Activated CD4-positive, alpha-beta T cell treated with anti-CD3 and anti-CD28 coated beads, Interleukin-2, amount 10 ng/mL, durations not matched to agents 7 days and 5 days (primary cell): ENCODE measurements at regions not wholly inside any gene's neighbourhood (a gene's known extent, or its start where the extent isn't known, plus 50 kb on each side); places are given as distances from the start of the nearest gene placed in this dataset.

ENCODE experiments used
- CTCF ChIA-PET: fragments of 350-600 bp; sonication (Branson Sonifier 250); formaldehyde crosslinking; loops from one replicate; lab custom pipeline; 2021; ENCODE audit warnings: antibody characterized with exemption; lab: Charles Lee
- POLR2A ChIA-PET: fragments of 350-600 bp; sonication (Branson Sonifier 250); formaldehyde crosslinking; loops from one replicate; lab custom pipeline; 2021; ENCODE audit warnings: antibody characterized with exemption; lab: Charles Lee
- DNase-seq: peaks from one replicate; pipeline ENCODE4 v3.0.0-alpha.2; 2020
- H3K27ac Mint-ChIP-seq: one replicate; pipeline ENCODE4 v1.8.0; 2021; ENCODE audit warnings: mild to moderate bottlenecking, moderate library complexity, mixed read lengths
- H3K27me3 Mint-ChIP-seq: one replicate; pipeline ENCODE4 v1.8.0; 2021; ENCODE audit warnings: mixed read lengths
- H3K36me3 Mint-ChIP-seq: one replicate; pipeline ENCODE4 v1.8.0; 2021; ENCODE audit warnings: low read depth, mixed read lengths
- H3K4me1 Mint-ChIP-seq: one replicate; pipeline ENCODE4 v1.8.0; 2021; ENCODE audit warnings: mixed read lengths
- H3K4me3 Mint-ChIP-seq: one replicate; pipeline ENCODE4 v1.8.0; 2021; ENCODE audit warnings: mild to moderate bottlenecking, moderate library complexity, mixed read lengths
- H3K9me3 Mint-ChIP-seq: one replicate; pipeline ENCODE4 v1.8.0; 2021; ENCODE audit warnings: mixed read lengths

DNA sequence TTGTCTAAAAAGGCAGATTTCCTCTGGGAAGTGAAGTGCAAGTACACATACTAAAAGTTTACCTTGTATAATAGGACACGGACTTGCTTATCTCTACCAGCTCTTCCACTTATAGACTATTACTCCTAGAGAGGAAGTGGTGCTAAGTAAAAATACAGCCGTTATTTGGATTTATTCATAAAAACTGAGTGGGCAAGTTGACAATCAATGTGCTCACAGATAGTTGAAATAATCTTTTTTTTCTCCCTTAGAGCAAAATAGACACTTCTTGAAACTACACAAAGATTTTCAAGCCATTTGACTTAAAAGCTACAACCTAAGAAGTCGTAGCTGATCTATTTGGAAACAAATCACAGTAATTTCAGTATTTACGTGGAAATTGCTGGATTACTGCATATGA is 2584.7 kb upstream of the PCDH20 start:
- Mint-ChIP-seq H3K27ac (no peak overlapping the region), H3K27me3 (no peaks in the 10 kb centered on the region), H3K9me3 (peaks cover 7% of the 10 kb centered on the region), H3K4me1 (no peaks in the 10 kb centered on the region), H3K4me3 (no peak overlapping the region), H3K36me3 (no peaks in the 10 kb centered on the region)
- POLR2A ChIA-PET: no interaction called here
- DNase-seq: no peak
- CTCF ChIA-PET: no interaction called here

DNA sequence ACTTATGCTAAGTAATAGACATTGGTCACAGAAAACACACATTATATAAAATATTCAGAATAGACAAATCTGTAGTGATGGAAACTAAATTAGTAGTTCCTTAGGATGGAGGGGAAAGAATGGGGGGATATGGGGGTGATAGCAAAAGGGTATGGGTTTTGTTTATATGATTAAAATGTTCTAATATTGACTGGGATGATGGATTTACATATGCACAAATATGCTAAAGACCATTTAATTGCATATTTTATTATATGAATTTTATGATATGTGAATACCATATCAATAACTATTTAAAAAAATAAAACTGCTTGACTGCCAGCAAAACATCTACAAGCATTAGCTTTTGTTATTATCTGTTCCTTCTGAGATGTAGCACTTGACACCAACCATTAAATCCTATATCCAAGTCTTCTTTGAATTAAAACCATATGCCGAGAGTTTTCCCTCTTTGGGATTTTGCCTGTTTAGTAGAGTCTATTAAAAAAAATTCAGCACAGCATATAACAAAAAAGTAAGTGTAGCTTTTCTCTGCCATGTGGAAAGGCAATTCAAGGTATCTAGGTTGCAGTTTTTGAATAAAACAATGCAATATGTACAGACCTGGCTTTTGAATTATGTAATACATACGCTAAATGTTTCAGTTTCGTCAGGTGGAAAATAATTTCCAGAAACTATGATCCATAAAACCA is 2584.1 kb upstream of the PCDH20 start:
- H3K36me3 Mint-ChIP-seq: no peaks in the 10 kb centered on the region
- no peaks in the 10 kb centered on the region for H3K4me1 Mint-ChIP-seq
- DNase-seq: no peak
- CTCF ChIA-PET: no interaction called here
- no peaks in the 10 kb centered on the region for H3K27me3 Mint-ChIP-seq
- H3K9me3 Mint-ChIP-seq: peaks cover 7% of the 10 kb centered on the region
- POLR2A ChIA-PET: no interaction called here
- H3K27ac Mint-ChIP-seq: no peak overlapping the region
- no peak overlapping the region for H3K4me3 Mint-ChIP-seq

DNA sequence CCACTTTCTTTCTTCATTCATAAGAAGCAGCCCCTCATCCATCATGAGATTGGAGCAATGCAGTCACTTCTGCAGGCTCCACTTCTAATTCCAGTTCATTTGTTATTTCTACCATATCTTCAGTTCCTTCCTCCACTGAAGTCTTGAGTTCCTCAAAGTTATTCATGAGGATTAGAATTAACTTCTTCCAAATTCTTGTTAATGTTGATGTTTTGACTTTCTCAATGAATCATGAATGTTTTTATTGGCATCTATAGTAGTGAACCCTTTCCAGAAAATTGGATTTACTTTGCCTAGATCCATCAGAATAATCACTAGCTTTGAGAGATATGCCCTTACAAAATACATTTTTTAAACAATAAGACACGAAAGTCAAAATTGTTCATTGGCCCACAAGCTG is 2567.7 kb upstream of the PCDH20 start:
- H3K36me3 Mint-ChIP-seq: no peaks in the 10 kb centered on the region
- no peak overlapping the region for H3K27ac Mint-ChIP-seq
- CTCF ChIA-PET: no interaction called here
- POLR2A ChIA-PET: no interaction called here
- H3K9me3 Mint-ChIP-seq: peaks cover 4% of the 10 kb centered on the region
- H3K4me3 Mint-ChIP-seq: no peak overlapping the region
- H3K4me1 Mint-ChIP-seq: no peaks in the 10 kb centered on the region
- DNase-seq: no peak
- no peaks in the 10 kb centered on the region for H3K27me3 Mint-ChIP-seq

DNA sequence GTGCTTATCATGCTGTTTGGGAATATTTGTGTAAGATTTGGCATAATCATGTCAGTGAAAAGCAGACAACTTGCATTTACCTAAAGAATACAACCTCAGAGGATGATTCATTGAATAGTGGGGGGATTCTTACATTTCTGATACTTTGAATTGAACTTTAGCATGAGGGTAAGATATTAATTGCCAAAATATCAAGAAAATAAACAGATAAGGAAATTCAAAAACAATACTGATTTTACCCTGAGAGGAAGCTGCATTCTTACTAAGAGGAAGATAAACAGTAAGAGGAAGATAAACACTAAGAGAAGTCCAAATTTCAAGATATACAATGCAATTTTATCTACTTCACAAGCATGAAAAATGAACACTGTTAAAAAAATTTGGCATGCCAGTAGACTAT is 2564.3 kb upstream of the PCDH20 start:
- H3K4me3 Mint-ChIP-seq: no peak overlapping the region
- ChIA-PET CTCF (no interaction called here), POLR2A (no interaction called here)
- H3K36me3 Mint-ChIP-seq: no peaks in the 10 kb centered on the region
- no peak for DNase-seq
- no peaks in the 10 kb centered on the region for H3K27me3 Mint-ChIP-seq
- H3K27ac Mint-ChIP-seq: no peak overlapping the region
- no peaks in the 10 kb centered on the region for H3K4me1 Mint-ChIP-seq
- H3K9me3 Mint-ChIP-seq: peaks cover 14% of the 10 kb centered on the region

DNA sequence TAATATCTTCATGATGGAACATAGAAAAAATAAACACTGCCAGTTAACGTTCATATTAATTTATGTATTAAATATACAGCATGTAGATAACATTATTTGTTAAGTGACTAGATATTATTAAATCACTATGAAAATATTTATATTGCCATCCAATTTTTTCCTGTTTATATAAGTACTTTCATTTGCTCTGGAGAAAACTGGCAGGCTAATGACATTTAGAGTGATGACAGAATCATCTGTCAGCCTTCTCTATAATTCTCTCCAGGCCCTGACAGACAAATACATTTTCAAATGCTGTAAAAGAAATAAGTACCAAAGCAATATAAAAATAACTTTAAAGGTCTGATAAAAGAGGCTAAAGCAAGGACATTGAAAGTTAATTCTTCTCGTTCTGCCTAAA is 2556.7 kb upstream of the PCDH20 start:
- no peak overlapping the region for H3K27ac Mint-ChIP-seq

DNA sequence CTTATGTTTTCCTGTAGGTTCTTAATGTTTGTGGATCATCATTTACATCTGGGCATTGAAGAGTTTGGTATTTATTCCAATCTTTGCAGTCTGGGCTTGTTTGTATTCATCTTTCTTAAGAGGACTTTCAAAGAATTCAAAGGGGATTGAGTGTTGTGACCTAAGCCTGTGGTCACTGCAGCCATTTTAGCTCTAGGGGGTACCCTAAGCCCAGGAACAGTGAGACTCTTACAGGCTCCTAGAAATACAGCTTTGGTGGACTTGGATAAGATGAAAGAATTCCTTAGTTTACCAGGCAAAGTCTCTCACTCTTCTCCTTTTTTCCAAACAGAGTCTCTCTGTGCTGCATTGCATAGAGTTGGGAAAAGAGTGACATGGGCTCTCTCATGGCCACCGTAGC is 2539.0 kb upstream of the PCDH20 start:
- H3K4me3 Mint-ChIP-seq: no peak overlapping the region
- ChIA-PET POLR2A (no interaction called here), CTCF (no interaction called here)
- no peak for DNase-seq
- no peaks in the 10 kb centered on the region for H3K4me1 Mint-ChIP-seq
- peaks cover 14% of the 10 kb centered on the region for H3K9me3 Mint-ChIP-seq
- no peaks in the 10 kb centered on the region for H3K36me3 Mint-ChIP-seq
- H3K27ac Mint-ChIP-seq: no peak overlapping the region
- no peaks in the 10 kb centered on the region for H3K27me3 Mint-ChIP-seq

More for the DNA sequence above, 2556.7 kb upstream of the PCDH20 start:
- H3K9me3 Mint-ChIP-seq: peaks cover 14% of the 10 kb centered on the region
- no peaks in the 10 kb centered on the region for H3K36me3 Mint-ChIP-seq
- DNase-seq: no peak
- H3K4me1 Mint-ChIP-seq: no peaks in the 10 kb centered on the region
- H3K4me3 Mint-ChIP-seq: no peak overlapping the region
- no peaks in the 10 kb centered on the region for H3K27me3 Mint-ChIP-seq
- POLR2A ChIA-PET: no interaction called here
- CTCF ChIA-PET: no interaction called here

DNA sequence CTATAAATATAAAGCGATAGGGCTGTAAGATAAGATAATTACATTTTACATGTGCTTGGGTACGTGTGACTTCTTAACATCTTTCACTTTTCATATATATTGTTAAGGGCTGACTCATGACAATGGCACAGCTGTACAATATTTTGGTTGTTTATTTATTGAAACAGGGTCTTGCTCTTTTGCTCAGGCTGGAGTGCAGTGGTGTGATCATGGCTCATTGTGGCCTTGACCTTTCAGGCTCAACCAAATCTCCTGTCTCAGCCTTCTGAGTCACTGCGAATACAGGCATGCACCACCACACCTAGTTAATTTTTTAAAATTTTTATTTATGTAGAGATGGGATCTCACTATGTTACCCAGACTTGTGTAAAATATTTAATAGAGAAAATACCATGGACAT is 2532.4 kb upstream of the PCDH20 start:
- H3K27me3 Mint-ChIP-seq: no peaks in the 10 kb centered on the region
- no peak overlapping the region for H3K27ac Mint-ChIP-seq
- ChIA-PET CTCF (no interaction called here), POLR2A (no interaction called here)
- H3K9me3 Mint-ChIP-seq: peaks cover 6% of the 10 kb centered on the region
- no peak for DNase-seq
- H3K36me3 Mint-ChIP-seq: no peaks in the 10 kb centered on the region
- no peaks in the 10 kb centered on the region for H3K4me1 Mint-ChIP-seq
- no peak overlapping the region for H3K4me3 Mint-ChIP-seq

DNA sequence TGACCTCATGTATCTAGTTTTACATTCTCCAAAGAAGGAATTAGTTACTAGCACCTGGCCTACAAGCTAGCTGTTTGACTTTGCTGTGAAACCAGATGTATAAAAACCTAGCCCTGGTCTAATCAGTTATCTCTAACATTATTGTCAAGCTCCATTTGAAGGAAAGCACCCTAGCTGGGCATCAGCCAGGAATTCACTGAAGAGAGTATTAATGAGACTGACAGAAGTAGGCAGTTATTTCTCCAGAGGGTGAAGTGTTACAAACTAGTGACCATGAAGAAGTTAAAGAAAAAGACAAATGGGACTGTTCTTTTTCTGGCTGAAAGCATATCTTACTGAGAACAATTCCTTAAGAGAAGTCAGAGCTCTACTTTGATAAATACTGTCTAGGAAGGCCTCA is 2529.3 kb upstream of the PCDH20 start:
- Mint-ChIP-seq H3K4me1 (no peaks in the 10 kb centered on the region), H3K27ac (no peak overlapping the region), H3K9me3 (no peaks in the 10 kb centered on the region), H3K4me3 (no peak overlapping the region), H3K27me3 (no peaks in the 10 kb centered on the region), H3K36me3 (no peaks in the 10 kb centered on the region)
- DNase-seq: no peak
- ChIA-PET CTCF (no interaction called here), POLR2A (no interaction called here)

DNA sequence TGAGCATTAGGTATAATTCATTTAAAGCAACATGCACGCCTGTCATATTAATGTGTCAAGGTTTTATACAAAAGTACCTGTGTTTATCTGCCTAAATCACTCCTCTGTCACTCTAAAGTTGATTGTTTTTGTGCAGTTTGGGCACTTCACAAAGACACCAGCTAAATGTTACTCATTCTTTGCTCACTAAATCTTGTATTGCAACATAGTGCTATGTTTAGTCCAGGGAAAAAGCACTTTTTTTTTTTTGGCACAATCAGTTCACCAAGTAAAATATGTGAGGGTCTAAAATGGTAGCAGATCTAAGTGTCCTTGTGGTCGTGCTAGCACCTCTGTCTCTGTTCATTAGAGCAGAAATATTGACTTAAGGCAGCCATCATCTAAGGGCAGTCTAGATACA is 2526.7 kb upstream of the PCDH20 start:
- peaks cover under 1% of the 10 kb centered on the region for H3K9me3 Mint-ChIP-seq
- ChIA-PET CTCF (no interaction called here), POLR2A (no interaction called here)
- H3K27ac Mint-ChIP-seq: no peak overlapping the region
- no peak overlapping the region for H3K4me3 Mint-ChIP-seq
- no peaks in the 10 kb centered on the region for H3K27me3 Mint-ChIP-seq
- DNase-seq: no peak
- H3K36me3 Mint-ChIP-seq: no peaks in the 10 kb centered on the region
- no peaks in the 10 kb centered on the region for H3K4me1 Mint-ChIP-seq

DNA sequence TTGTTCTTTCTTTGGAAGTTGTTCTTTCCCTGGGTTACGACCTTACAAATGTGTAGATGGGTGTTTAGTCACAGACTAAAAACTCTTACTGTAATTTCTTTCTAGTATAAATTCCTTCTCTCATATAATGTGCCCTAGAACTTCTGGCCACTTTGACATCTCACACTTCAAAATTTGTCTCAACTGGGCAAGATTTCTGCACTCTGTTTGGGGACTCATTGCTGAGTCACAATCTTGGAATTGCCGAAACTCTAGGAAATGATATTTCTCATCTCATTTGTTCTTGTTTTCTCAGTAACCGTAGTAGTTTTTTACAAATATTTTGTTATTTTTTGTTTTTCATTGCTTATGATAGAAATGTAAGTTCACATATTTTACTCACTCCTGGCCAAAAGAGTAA is 2523.2 kb upstream of the PCDH20 start:
- Mint-ChIP-seq H3K36me3 (no peaks in the 10 kb centered on the region), H3K9me3 (peaks cover 7% of the 10 kb centered on the region), H3K4me1 (no peaks in the 10 kb centered on the region), H3K27me3 (no peaks in the 10 kb centered on the region), H3K27ac (no peak overlapping the region), H3K4me3 (no peak overlapping the region)
- ChIA-PET CTCF (no interaction called here), POLR2A (no interaction called here)
- no peak for DNase-seq

DNA sequence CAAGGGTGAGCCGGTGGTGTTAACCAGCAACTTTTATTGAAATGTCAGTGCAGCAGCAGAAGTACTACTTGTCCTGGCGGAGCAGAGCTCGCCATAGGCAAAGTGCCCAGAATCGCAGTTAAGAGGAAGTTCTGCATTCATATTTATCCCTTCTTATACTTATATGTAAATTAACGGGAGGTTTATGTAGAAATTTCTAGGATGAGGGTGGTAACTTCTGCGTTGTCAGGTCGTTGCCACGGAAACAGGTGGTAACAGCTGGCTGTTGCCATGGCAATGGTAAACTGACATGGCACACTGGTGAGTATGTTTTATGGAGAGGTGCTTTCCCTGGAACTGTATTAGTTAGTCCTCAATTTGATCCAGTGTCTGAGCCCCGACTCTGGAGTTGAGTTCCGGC is 2494.9 kb upstream of the PCDH20 start:
- ChIA-PET POLR2A (no interaction called here), CTCF (no interaction called here)
- Mint-ChIP-seq H3K9me3 (peaks cover 6% of the 10 kb centered on the region), H3K4me1 (no peaks in the 10 kb centered on the region), H3K27me3 (no peaks in the 10 kb centered on the region), H3K27ac (no peak overlapping the region), H3K4me3 (no peak overlapping the region), H3K36me3 (no peaks in the 10 kb centered on the region)
- DNase-seq: no peak

DNA sequence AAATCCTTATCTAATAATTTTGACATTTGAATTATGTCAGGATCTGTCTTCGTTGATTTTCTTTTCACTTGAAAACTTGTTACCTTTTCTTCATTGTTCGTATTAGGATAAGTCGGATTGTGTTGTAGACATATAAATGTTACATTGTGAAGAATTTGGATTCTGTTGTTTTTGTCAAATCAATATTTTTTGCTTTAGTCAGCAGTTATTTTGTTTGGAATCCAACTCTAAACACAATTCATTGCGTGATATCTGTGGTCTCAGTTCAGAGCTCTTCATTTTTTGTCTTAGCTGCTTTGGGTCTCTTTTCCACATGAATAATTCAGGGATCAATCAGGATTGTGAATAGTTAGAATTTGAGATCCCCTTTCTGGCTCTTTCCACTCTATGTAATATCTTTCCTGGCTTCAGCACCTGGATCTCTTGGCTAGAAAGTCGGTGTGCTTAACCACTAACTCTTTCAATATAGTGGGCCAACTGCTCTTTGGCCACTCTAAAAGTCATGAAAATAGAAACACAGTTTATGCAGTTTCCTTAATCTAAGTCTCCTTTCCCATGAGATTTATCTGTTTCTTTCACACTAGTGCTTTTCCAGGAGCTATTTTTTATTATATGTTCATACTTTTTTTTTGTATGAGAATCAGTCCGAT is 2494.2 kb upstream of the PCDH20 start:
- ChIA-PET CTCF (no interaction called here), POLR2A (no interaction called here)
- no peaks in the 10 kb centered on the region for H3K36me3 Mint-ChIP-seq
- no peaks in the 10 kb centered on the region for H3K4me1 Mint-ChIP-seq
- peaks cover 6% of the 10 kb centered on the region for H3K9me3 Mint-ChIP-seq
- H3K27me3 Mint-ChIP-seq: no peaks in the 10 kb centered on the region
- DNase-seq: no peak
- H3K4me3 Mint-ChIP-seq: no peak overlapping the region
- no peak overlapping the region for H3K27ac Mint-ChIP-seq

DNA sequence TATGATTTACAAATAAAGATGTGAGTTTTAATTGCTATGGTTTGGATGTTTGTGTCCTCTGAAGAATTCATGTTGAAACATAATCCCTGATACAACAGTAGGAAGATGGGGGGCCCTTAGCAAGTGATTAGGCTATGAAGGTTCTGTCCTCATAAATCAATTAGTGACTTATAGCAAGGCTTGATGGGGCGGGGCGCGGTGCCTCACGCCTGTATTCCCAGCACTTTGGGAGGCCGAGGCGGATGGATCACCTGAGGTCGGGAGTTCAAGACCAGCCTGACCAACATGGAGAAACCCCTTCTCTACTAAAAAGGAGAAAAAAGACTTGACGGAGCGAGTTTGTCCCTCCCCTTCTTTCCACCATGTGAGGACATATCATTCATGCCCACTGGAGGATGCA is 2486.5 kb upstream of the PCDH20 start:
- no peaks in the 10 kb centered on the region for H3K27me3 Mint-ChIP-seq
- H3K4me3 Mint-ChIP-seq: no peak overlapping the region
- no peaks in the 10 kb centered on the region for H3K36me3 Mint-ChIP-seq
- peaks cover 3% of the 10 kb centered on the region for H3K9me3 Mint-ChIP-seq
- H3K27ac Mint-ChIP-seq: no peak overlapping the region
- CTCF ChIA-PET: no interaction called here
- no peaks in the 10 kb centered on the region for H3K4me1 Mint-ChIP-seq
- POLR2A ChIA-PET: no interaction called here
- no peak for DNase-seq

DNA sequence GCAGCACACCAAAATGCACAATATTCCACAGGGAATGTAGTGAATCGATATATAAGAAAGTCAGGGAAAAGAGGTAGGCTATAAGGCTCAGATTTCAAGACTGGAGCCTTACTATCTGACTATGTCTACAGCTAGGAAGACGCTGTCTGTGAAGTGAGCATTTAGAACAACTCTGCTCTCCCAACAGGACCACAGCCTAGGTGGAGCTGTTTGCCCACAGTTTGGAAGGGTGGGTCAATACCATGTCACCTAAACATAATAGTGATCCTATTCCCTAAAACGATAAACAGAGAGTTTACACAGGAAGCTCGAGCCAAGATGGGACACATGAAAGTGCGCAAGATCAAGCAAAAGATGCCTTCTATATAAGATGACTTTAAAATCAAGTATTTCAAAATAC is 2486.0 kb upstream of the PCDH20 start:
- CTCF ChIA-PET: no interaction called here
- peaks cover 3% of the 10 kb centered on the region for H3K9me3 Mint-ChIP-seq
- POLR2A ChIA-PET: no interaction called here
- H3K27me3 Mint-ChIP-seq: no peaks in the 10 kb centered on the region
- no peaks in the 10 kb centered on the region for H3K4me1 Mint-ChIP-seq
- DNase-seq: no peak
- H3K27ac Mint-ChIP-seq: no peak overlapping the region
- H3K36me3 Mint-ChIP-seq: no peaks in the 10 kb centered on the region
- no peak overlapping the region for H3K4me3 Mint-ChIP-seq
